GM18909 (cell line): ENCODE measurements at regions not wholly inside any gene's neighbourhood (a gene's known extent, or its start where the extent isn't known, plus 50 kb on each side); places are given as distances from the start of the nearest gene placed in this dataset.

Experiments used
- ATAC-seq: cut with Tn5 transposase; IDR thresholded peaks from one replicate; pipeline ENCODE4 v1.9.1; 2021; ENCODE audit warnings: mild to moderate bottlenecking; ENCODE audit not compliant: unreplicated experiment, poor library complexity

- no peak for ATAC-seq
These were observed 74.7 kb upstream of the THY1 start for GRCh38 chr11:119497717-119498116.

GRCh38 chr11:119496997-119497396 is 74.0 kb upstream of the THY1 start:
- ATAC-seq, result no peak

GRCh38 chr11:119496469-119496868 is 73.5 kb upstream of the THY1 start:
- no peak for ATAC-seq

GRCh38 chr11:119493712-119494111 is 70.7 kb upstream of the THY1 start:
- no peak for ATAC-seq

- ATAC-seq, result no peak
These were observed 69.0 kb upstream of the THY1 start for GRCh38 chr11:119491753-119492510.

GRCh38 chr11:119490253-119491006 is 67.5 kb upstream of the THY1 start:
- ATAC-seq, result no peak

- ATAC-seq, result no peak
These were observed 66.1 kb upstream of the THY1 start for GRCh38 chr11:119489087-119489486.

- ATAC-seq, result no peak
These were observed 65.5 kb upstream of the THY1 start for GRCh38 chr11:119488256-119488995.

GRCh38 chr11:119486691-119487259 is 63.8 kb upstream of the THY1 start:
- ATAC-seq, result no peak

GRCh38 chr11:119486016-119486415 is 63.0 kb upstream of the THY1 start:
- no peak for ATAC-seq

- ATAC-seq, result peak; percentile 44
These were observed 62.0 kb upstream of the THY1 start for GRCh38 chr11:119484741-119485605.

- ATAC-seq, result no peak
These were observed 61.0 kb upstream of the THY1 start for GRCh38 chr11:119483881-119484371.

GRCh38 chr11:119483341-119483880 is 60.4 kb upstream of the THY1 start:
- no peak for ATAC-seq

GRCh38 chr11:119482521-119483011 is 59.6 kb upstream of the THY1 start:
- no peak for ATAC-seq

- ATAC-seq, result peak; percentile 18
These were observed 58.9 kb upstream of the THY1 start for GRCh38 chr11:119481667-119482400.

- ATAC-seq, result peak; percentile 64
These were observed 58.2 kb upstream of the THY1 start for GRCh38 chr11:119481021-119481666.

GRCh38 chr11:119480380-119481020 is 57.5 kb upstream of the THY1 start:
- ATAC-seq, result no peak
